ENCODE measurements at regions not wholly inside any gene's neighbourhood (a gene's known extent, or its start where the extent isn't known, plus 50 kb on each side); places are given as distances from the start of the nearest gene placed in this dataset.

DNA sequence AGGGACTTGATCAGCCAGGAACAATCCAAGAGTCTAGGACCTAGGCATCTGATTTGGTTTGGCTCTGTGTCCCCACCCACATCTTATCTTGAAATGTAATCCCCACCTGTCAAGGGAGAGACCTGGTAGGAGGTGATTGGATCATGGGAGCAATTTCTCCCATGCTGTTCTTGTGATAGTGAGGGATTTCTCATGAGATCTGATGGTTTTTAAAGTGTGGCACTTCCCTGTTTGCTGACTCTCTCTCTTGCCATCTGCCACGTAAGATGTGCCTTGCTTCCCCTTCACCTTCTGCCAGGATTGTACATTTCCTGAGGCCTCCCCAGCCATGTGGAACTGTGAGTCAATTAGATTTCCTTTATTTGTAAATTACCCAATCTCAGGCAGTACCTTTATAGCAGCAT lies 201.7 kb upstream of the ACTBL2 start (continued):
- TF ChIP-seq, protein P1, sequence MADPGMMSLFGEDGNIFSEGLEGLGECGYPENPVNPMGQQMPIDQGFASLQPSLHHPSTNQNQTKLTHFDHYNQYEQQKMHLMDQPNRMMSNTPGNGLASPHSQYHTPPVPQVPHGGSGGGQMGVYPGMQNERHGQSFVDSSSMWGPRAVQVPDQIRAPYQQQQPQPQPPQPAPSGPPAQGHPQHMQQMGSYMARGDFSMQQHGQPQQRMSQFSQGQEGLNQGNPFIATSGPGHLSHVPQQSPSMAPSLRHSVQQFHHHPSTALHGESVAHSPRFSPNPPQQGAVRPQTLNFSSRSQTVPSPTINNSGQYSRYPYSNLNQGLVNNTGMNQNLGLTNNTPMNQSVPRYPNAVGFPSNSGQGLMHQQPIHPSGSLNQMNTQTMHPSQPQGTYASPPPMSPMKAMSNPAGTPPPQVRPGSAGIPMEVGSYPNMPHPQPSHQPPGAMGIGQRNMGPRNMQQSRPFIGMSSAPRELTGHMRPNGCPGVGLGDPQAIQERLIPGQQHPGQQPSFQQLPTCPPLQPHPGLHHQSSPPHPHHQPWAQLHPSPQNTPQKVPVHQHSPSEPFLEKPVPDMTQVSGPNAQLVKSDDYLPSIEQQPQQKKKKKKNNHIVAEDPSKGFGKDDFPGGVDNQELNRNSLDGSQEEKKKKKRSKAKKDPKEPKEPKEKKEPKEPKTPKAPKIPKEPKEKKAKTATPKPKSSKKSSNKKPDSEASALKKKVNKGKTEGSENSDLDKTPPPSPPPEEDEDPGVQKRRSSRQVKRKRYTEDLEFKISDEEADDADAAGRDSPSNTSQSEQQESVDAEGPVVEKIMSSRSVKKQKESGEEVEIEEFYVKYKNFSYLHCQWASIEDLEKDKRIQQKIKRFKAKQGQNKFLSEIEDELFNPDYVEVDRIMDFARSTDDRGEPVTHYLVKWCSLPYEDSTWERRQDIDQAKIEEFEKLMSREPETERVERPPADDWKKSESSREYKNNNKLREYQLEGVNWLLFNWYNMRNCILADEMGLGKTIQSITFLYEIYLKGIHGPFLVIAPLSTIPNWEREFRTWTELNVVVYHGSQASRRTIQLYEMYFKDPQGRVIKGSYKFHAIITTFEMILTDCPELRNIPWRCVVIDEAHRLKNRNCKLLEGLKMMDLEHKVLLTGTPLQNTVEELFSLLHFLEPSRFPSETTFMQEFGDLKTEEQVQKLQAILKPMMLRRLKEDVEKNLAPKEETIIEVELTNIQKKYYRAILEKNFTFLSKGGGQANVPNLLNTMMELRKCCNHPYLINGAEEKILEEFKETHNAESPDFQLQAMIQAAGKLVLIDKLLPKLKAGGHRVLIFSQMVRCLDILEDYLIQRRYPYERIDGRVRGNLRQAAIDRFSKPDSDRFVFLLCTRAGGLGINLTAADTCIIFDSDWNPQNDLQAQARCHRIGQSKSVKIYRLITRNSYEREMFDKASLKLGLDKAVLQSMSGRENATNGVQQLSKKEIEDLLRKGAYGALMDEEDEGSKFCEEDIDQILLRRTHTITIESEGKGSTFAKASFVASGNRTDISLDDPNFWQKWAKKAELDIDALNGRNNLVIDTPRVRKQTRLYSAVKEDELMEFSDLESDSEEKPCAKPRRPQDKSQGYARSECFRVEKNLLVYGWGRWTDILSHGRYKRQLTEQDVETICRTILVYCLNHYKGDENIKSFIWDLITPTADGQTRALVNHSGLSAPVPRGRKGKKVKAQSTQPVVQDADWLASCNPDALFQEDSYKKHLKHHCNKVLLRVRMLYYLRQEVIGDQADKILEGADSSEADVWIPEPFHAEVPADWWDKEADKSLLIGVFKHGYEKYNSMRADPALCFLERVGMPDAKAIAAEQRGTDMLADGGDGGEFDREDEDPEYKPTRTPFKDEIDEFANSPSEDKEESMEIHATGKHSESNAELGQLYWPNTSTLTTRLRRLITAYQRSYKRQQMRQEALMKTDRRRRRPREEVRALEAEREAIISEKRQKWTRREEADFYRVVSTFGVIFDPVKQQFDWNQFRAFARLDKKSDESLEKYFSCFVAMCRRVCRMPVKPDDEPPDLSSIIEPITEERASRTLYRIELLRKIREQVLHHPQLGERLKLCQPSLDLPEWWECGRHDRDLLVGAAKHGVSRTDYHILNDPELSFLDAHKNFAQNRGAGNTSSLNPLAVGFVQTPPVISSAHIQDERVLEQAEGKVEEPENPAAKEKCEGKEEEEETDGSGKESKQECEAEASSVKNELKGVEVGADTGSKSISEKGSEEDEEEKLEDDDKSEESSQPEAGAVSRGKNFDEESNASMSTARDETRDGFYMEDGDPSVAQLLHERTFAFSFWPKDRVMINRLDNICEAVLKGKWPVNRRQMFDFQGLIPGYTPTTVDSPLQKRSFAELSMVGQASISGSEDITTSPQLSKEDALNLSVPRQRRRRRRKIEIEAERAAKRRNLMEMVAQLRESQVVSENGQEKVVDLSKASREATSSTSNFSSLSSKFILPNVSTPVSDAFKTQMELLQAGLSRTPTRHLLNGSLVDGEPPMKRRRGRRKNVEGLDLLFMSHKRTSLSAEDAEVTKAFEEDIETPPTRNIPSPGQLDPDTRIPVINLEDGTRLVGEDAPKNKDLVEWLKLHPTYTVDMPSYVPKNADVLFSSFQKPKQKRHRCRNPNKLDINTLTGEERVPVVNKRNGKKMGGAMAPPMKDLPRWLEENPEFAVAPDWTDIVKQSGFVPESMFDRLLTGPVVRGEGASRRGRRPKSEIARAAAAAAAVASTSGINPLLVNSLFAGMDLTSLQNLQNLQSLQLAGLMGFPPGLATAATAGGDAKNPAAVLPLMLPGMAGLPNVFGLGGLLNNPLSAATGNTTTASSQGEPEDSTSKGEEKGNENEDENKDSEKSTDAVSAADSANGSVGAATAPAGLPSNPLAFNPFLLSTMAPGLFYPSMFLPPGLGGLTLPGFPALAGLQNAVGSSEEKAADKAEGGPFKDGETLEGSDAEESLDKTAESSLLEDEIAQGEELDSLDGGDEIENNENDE (IDR thresholded peaks at IDR 0.05; ENCODE audit: insufficient replicate concordance, low read length), result no peak
- TF ChIP-seq PHF8 (conservative IDR thresholded peaks at IDR 0.05; ENCODE audit: low read depth, low read length) (no peak), NANOG (IDR thresholded peaks at IDR 0.05; ENCODE audit: insufficient read depth, low read depth, low read length, poor library complexity, severe bottlenecking) (no peak), KDM4A (IDR thresholded peaks at IDR 0.05; ENCODE audit: low read depth, low read length, severe bottlenecking) (no peak)

Data from H1 (cell line).